ENCODE measurements at regions not wholly inside any gene's neighbourhood (a gene's known extent, or its start where the extent isn't known, plus 50 kb on each side); places are given as distances from the start of the nearest gene placed in this dataset.

DNA sequence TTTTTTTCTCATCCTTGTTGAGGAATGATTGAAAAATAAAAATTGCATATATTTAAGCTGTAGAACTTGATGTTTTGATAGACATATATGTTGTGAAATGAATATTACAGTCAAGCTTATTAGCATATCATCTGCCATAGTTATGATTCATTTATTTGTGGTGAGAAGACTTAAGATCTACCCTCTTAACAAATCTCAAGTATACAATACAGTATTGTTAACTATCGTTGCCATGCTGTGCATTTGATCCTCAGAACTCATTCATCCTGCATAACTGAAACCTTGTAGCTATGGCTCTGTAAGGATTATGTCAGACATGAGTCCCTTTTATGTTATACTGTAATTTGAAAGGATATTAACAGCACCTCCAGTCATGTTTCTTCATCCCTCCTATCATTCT, 2045.3 kb downstream of the ARAP2 start:
- TF ChIP-seq POLR2A (IDR thresholded peaks at IDR 0.05), result no peak
- TF ChIP-seq, protein P1, sequence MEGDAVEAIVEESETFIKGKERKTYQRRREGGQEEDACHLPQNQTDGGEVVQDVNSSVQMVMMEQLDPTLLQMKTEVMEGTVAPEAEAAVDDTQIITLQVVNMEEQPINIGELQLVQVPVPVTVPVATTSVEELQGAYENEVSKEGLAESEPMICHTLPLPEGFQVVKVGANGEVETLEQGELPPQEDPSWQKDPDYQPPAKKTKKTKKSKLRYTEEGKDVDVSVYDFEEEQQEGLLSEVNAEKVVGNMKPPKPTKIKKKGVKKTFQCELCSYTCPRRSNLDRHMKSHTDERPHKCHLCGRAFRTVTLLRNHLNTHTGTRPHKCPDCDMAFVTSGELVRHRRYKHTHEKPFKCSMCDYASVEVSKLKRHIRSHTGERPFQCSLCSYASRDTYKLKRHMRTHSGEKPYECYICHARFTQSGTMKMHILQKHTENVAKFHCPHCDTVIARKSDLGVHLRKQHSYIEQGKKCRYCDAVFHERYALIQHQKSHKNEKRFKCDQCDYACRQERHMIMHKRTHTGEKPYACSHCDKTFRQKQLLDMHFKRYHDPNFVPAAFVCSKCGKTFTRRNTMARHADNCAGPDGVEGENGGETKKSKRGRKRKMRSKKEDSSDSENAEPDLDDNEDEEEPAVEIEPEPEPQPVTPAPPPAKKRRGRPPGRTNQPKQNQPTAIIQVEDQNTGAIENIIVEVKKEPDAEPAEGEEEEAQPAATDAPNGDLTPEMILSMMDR (IDR thresholded peaks at IDR 0.05), result no peak

Measured in right lobe of liver (tissue), 4 donors.